HG02571 (cell line): ENCODE measurements at regions not wholly inside any gene's neighbourhood (a gene's known extent, or its start where the extent isn't known, plus 50 kb on each side); places are given as distances from the start of the nearest gene placed in this dataset.

Experiments used
- ATAC-seq: cut with Tn5 transposase; IDR thresholded peaks from one replicate; pipeline ENCODE4 v1.9.1; 2021; ENCODE audit warnings: mild to moderate bottlenecking, moderate library complexity; ENCODE audit not compliant: unreplicated experiment

- ATAC-seq = no peak
Observed at GRCh38 chr2:21607572-21607971, 483.8 kb downstream of the TDRD15 start.

GRCh38 chr2:21610304-21610703, 486.5 kb downstream of the TDRD15 start:
- no peak for ATAC-seq

- ATAC-seq = no peak
Observed at GRCh38 chr2:21617885-21618434, 494.2 kb downstream of the TDRD15 start.

GRCh38 chr2:21620771-21621170, 497.0 kb downstream of the TDRD15 start:
- ATAC-seq = no peak

- ATAC-seq = no peak
Observed at GRCh38 chr2:21627938-21628337, 504.2 kb downstream of the TDRD15 start.

- ATAC-seq = no peak
Observed at GRCh38 chr2:21633015-21633414, 509.2 kb downstream of the TDRD15 start.

- no peak for ATAC-seq
Observed at GRCh38 chr2:21633466-21633865, 509.7 kb downstream of the TDRD15 start.

GRCh38 chr2:21633911-21634310, 510.1 kb downstream of the TDRD15 start:
- ATAC-seq = no peak

GRCh38 chr2:21640046-21640445, 516.3 kb downstream of the TDRD15 start:
- ATAC-seq = no peak

GRCh38 chr2:21642647-21643046, 518.9 kb downstream of the TDRD15 start:
- ATAC-seq = no peak

GRCh38 chr2:21643180-21643579, 519.4 kb downstream of the TDRD15 start:
- ATAC-seq = no peak

- no peak for ATAC-seq
Observed at GRCh38 chr2:21644266-21644665, 520.5 kb downstream of the TDRD15 start.

- ATAC-seq = no peak
Observed at GRCh38 chr2:21646345-21646744, 522.6 kb downstream of the TDRD15 start.

- ATAC-seq = no peak
Observed at GRCh38 chr2:21650569-21650968, 526.8 kb downstream of the TDRD15 start.

GRCh38 chr2:21655136-21655535, 531.4 kb downstream of the TDRD15 start:
- ATAC-seq = no peak

- no peak for ATAC-seq
Observed at GRCh38 chr2:21656330-21657075, 532.7 kb downstream of the TDRD15 start.

GRCh38 chr2:21657445-21657844, 533.7 kb downstream of the TDRD15 start:
- no peak for ATAC-seq

GRCh38 chr2:21658269-21658668, 534.5 kb downstream of the TDRD15 start:
- ATAC-seq = no peak

- ATAC-seq = no peak
Observed at GRCh38 chr2:21658907-21659477, 535.2 kb downstream of the TDRD15 start.

- ATAC-seq = no peak
Observed at GRCh38 chr2:21664083-21664482, 540.3 kb downstream of the TDRD15 start.

- ATAC-seq = no peak
Observed at GRCh38 chr2:21667638-21668037, 543.9 kb downstream of the TDRD15 start.

GRCh38 chr2:21668078-21668710, 544.4 kb downstream of the TDRD15 start:
- ATAC-seq = no peak
